GM21526 (cell line): ENCODE measurements at regions not wholly inside any gene's neighbourhood (a gene's known extent, or its start where the extent isn't known, plus 50 kb on each side); places are given as distances from the start of the nearest gene placed in this dataset.
"Not testable (repeated sequence)": the region's sequence is repeated elsewhere in the genome, so short reads cannot be mapped to it uniquely, and the experiment has no call there.

Experiments
- ATAC-seq: cut with Tn5 transposase; IDR thresholded peaks from one replicate; pipeline ENCODE4 v1.9.1; 2021; ENCODE audit warnings: moderate library complexity; ENCODE audit not compliant: unreplicated experiment, low FRiP score

GRCh38 chr14:19341627-19342026, 92.5 kb downstream of the POTEG start:
- ATAC-seq: not testable (repeated sequence)

DNA sequence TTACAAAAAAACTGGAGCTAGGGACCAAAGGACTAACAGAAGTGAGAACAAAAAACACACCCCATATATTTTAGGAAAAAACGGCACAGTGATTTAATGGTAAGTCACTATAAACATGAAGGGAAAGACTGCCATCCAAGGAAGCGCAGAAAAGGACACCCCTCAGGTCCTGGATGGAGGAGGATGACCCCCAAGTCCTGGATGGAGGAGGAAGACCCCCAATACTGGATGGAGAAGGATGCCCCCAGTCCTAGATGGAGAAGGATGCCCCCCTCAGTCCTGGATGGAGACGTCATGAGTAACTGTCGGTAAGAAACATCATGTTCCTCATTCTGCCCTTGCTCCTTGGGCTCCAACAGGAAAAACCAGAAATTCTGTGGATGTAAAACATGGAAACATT, 89.9 kb downstream of the POTEG start:
- not testable (repeated sequence) for ATAC-seq

DNA sequence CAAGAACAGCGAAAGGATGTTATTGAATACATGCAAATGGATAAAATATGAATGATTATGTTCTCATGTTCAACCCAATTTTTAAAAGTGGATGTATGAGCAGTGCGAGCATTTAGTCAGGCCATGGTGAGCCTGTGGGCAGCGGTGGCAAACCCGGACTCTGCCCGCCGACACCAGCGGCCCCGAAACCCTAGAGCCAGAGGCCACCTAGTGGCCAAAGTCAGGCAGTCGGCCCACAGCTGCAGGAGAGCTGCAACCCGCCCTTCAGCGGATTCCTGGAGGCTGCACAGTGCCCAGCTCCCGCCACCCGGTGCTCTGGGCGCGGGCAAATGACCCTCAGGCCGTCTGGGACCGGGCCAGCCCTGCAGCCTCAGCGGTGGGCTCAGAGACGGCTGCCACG, 89.5 kb downstream of the POTEG start:
- not testable (repeated sequence) for ATAC-seq

- not testable (repeated sequence) for ATAC-seq
These were observed 88.7 kb downstream of the POTEG start for GRCh38 chr14:19345298-19345911.

GRCh38 chr14:19346074-19346480, 88.1 kb downstream of the POTEG start:
- not testable (repeated sequence) for ATAC-seq

GRCh38 chr14:19346636-19347035, 87.5 kb downstream of the POTEG start:
- ATAC-seq: not testable (repeated sequence)

DNA sequence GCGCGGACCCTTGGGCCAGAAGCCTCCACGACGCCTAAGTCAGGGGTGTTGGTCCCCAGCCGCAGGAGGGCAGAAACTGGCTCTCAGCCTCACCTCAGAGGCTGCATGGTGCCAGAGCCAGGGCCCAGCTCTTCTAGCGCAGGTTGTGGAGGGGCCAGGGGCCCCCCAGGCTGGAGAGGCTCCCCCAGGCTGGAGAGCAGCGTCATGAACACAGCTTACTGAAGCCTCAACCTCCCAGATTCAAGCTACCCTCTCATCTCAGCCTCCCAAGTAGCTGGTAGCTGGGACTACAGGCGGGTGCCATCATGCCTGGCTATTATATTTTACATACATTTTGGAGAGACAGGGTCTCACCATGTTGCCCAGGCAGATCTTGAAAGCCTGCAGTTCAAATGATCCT, 87.0 kb downstream of the POTEG start:
- not testable (repeated sequence) for ATAC-seq
